GM20000 (cell line): ENCODE measurements at regions not wholly inside any gene's neighbourhood (a gene's known extent, or its start where the extent isn't known, plus 50 kb on each side); places are given as distances from the start of the nearest gene placed in this dataset.

Source experiments
- DNase-seq: peaks from one replicate; pipeline ENCODE4 v3.0.0; 2012; ENCODE audit warnings: low spot score
- CTCF ChIP-seq: IDR thresholded peaks from 2 replicates; pipeline ENCODE4 v1.5.1; 2012; ENCODE audit warnings: mild to moderate bottlenecking, control low read depth; ENCODE audit errors: extremely low read depth, missing control alignments

- no peak for TF ChIP-seq CTCF
- no peak for DNase-seq
Measured at GRCh38 chr9:119652931-119653330, 283.7 kb upstream of the BRINP1 start.

- DNase-seq = no peak
- no peak for TF ChIP-seq CTCF
Measured at GRCh38 chr9:119649205-119649604, 280.0 kb upstream of the BRINP1 start.

- TF ChIP-seq CTCF = no peak
- no peak for DNase-seq
Measured at GRCh38 chr9:119639287-119639955, 270.2 kb upstream of the BRINP1 start.

- TF ChIP-seq CTCF = no peak
Measured at GRCh38 chr9:119634006-119634405, 264.8 kb upstream of the BRINP1 start.

GRCh38 chr9:119611565-119611964 is 242.3 kb upstream of the BRINP1 start:
- no peak for DNase-seq
- no peak for TF ChIP-seq CTCF

More at GRCh38 chr9:119634006-119634405, 264.8 kb upstream of the BRINP1 start:
- DNase-seq = no peak

GRCh38 chr9:119609277-119609971 is 240.2 kb upstream of the BRINP1 start:
- TF ChIP-seq CTCF = no peak
- DNase-seq = no peak

GRCh38 chr9:119601632-119602031 is 232.4 kb upstream of the BRINP1 start:
- DNase-seq = no peak
- TF ChIP-seq CTCF = no peak
